GM23338 (cell line): ENCODE measurements at regions not wholly inside any gene's neighbourhood (a gene's known extent, or its start where the extent isn't known, plus 50 kb on each side); places are given as distances from the start of the nearest gene placed in this dataset.

Experiments
- ATAC-seq: fragments of 200-7000 bp; cut with Tn5 transposase; 3 replicates; pipeline ENCODE4 v1.9.1; 2020
- DNase-seq: peaks from one replicate; pipeline ENCODE4 v3.0.0-alpha.2; 2015; ENCODE audit warnings: low spot score
- H2AFZ ChIP-seq: fragments of 200-600 bp; sonication (generic); 2 replicates; pipeline ENCODE4 v1.8.0; 2016; ENCODE audit warnings: antibody characterized with exemption, mild to moderate bottlenecking, moderate library complexity
- H3F3A ChIP-seq: fragments of 200-600 bp; sonication (generic); replicated peaks from 2 replicates; pipeline ENCODE4 v1.8.0; 2017; ENCODE audit warnings: antibody characterized with exemption, mixed run types, low read depth
- H3K27ac ChIP-seq: fragments of 200-600 bp; sonication (generic); 2 replicates; pipeline ENCODE4 v1.6.1; 2016; ENCODE audit warnings: low read depth
- H3K27me3 ChIP-seq: fragments of 200-600 bp; sonication (generic); 2 replicates; pipeline ENCODE4 v1.8.0; 2016; ENCODE audit warnings: mild to moderate bottlenecking, mixed run types, moderate library complexity; ENCODE audit not compliant: insufficient read depth
- H3K36me3 ChIP-seq: fragments of 200-600 bp; sonication (generic); 2 replicates; pipeline ENCODE4 v1.8.0; 2016; ENCODE audit warnings: mild to moderate bottlenecking; ENCODE audit not compliant: insufficient read depth
- H3K4me1 ChIP-seq: fragments of 200-600 bp; sonication (generic); 2 replicates; pipeline ENCODE4 v1.8.0; 2016; ENCODE audit warnings: mild to moderate bottlenecking, moderate library complexity; ENCODE audit not compliant: insufficient read depth
- H3K4me2 ChIP-seq: fragments of 200-600 bp; sonication (generic); 2 replicates; pipeline ENCODE4 v1.7.1; 2017; ENCODE audit warnings: mixed run types
- H3K4me3 ChIP-seq: fragments of 200-600 bp; sonication (generic); 2 replicates; pipeline ENCODE4 v1.6.1; 2016; ENCODE audit warnings: mixed run types
- H3K79me2 ChIP-seq: fragments of 200-600 bp; sonication (generic); replicated peaks from 2 replicates; pipeline ENCODE4 v1.8.0; 2017; ENCODE audit warnings: mild to moderate bottlenecking; ENCODE audit not compliant: insufficient read depth
- H3K9me2 ChIP-seq: fragments of 200-600 bp; sonication (generic); 2 replicates; pipeline ENCODE4 v1.8.0; 2017; ENCODE audit not compliant: insufficient read depth
- H4K20me1 ChIP-seq: fragments of 200-600 bp; sonication (generic); replicated peaks from 2 replicates; pipeline ENCODE4 v1.8.0; 2017; ENCODE audit warnings: mild to moderate bottlenecking; ENCODE audit not compliant: insufficient read depth
- H3K27ac Mint-ChIP-seq: 2 replicates; pipeline ENCODE4 v1.8.0; 2020; ENCODE audit warnings: inconsistent platforms, mild to moderate bottlenecking, moderate library complexity, mixed read lengths
- H3K27me3 Mint-ChIP-seq: 3 replicates; pipeline ENCODE4 v1.8.0; 2022; ENCODE audit warnings: low read depth, mild to moderate bottlenecking, moderate library complexity, mixed read lengths, inconsistent platforms; ENCODE audit not compliant: insufficient read depth, poor library complexity
- H3K36me3 Mint-ChIP-seq: 3 replicates; pipeline ENCODE4 v1.8.0; 2021; ENCODE audit warnings: low read depth, mild to moderate bottlenecking, inconsistent platforms, moderate library complexity, mixed read lengths
- H3K4me1 Mint-ChIP-seq: 3 replicates; pipeline ENCODE4 v1.8.0; 2020; ENCODE audit warnings: mild to moderate bottlenecking, inconsistent platforms, mixed read lengths
- H3K4me3 Mint-ChIP-seq: 3 replicates; pipeline ENCODE4 v1.8.0; 2021; ENCODE audit warnings: moderate library complexity, mild to moderate bottlenecking, inconsistent platforms, mixed read lengths
- H3K9me3 Mint-ChIP-seq: 3 replicates; pipeline ENCODE4 v1.8.0; 2020; ENCODE audit warnings: moderate library complexity, mild to moderate bottlenecking, inconsistent platforms, mixed read lengths
- CREB1 ChIP-seq: fragments of 250-450 bp; sonication (Bioruptor Pico); IDR thresholded peaks from 2 replicates; pipeline ENCODE4 v1.5.0; 2020; ENCODE audit warnings: low read depth, mild to moderate bottlenecking, moderate library complexity
- CTCF ChIP-seq, 2 experiments: fragments of 200-600 bp in 1 of 2; sonication (generic) in 1 of 2; conservative IDR thresholded peaks; 2 replicates each; pipeline versions ENCODE4 v1.5.1 to v1.6.1; 2016 to 2017; ENCODE audit warnings: antibody characterized with exemption in 2 of 2, low read depth in 2 of 2, mild to moderate bottlenecking in 2 of 2, moderate library complexity in 1 of 2
- EZH2 ChIP-seq: fragments of 200-600 bp; sonication (generic); IDR thresholded peaks from one replicate; pipeline ENCODE4 v1.8.0; 2017; ENCODE audit warnings: antibody characterized with exemption, mild to moderate bottlenecking, low read depth; ENCODE audit not compliant: unreplicated experiment
- EZH2phosphoT487 ChIP-seq: fragments of 200-600 bp; sonication (generic); IDR thresholded peaks from one replicate; pipeline ENCODE4 v1.8.1; 2018; ENCODE audit warnings: antibody characterized with exemption; ENCODE audit not compliant: unreplicated experiment
- JUNB ChIP-seq: IDR thresholded peaks from one replicate; pipeline ENCODE4 v1.6.1; 2016; ENCODE audit warnings: antibody characterized with exemption; ENCODE audit not compliant: unreplicated experiment
- NANOG ChIP-seq: IDR thresholded peaks from 2 replicates; pipeline ENCODE4 v1.6.1; 2016; ENCODE audit warnings: antibody characterized with exemption, borderline replicate concordance
- POLR2AphosphoS5 ChIP-seq: IDR thresholded peaks from 2 replicates; pipeline ENCODE4 v1.6.1; 2016; ENCODE audit warnings: antibody characterized with exemption, low read depth
- STAT1 ChIP-seq: IDR thresholded peaks from one replicate; pipeline ENCODE4 v1.6.1; 2016; ENCODE audit warnings: antibody characterized with exemption; ENCODE audit not compliant: unreplicated experiment
- ZNF114 ChIP-seq: fragments of 250-450 bp; sonication (Bioruptor Pico); IDR thresholded peaks from 2 replicates; pipeline ENCODE4 v1.5.0; 2020; ENCODE audit warnings: mild to moderate bottlenecking, moderate library complexity
- ZNF331 ChIP-seq: fragments of 250-450 bp; sonication (Bioruptor Pico); IDR thresholded peaks from 2 replicates; pipeline ENCODE4 v1.5.0; 2020; ENCODE audit warnings: low read depth, mild to moderate bottlenecking, moderate library complexity
- ZNF462 ChIP-seq: fragments of 250-450 bp; sonication (Bioruptor Pico); IDR thresholded peaks from 2 replicates; pipeline ENCODE4 v1.5.0; 2020; ENCODE audit warnings: mild to moderate bottlenecking, moderate library complexity
- TF ChIP-seq, protein P1 (sequence below): IDR thresholded peaks from 2 replicates; pipeline ENCODE4 v1.6.1; 2016; ENCODE audit warnings: antibody characterized with exemption
- TF ChIP-seq, protein P2 (sequence below): IDR thresholded peaks from one replicate; pipeline ENCODE4 v1.6.1; 2018; ENCODE audit warnings: antibody characterized with exemption; ENCODE audit not compliant: unreplicated experiment

- H3K27ac ChIP-seq = no peak overlapping the region
- no peaks in the 10 kb centered on the region for H3K36me3 ChIP-seq
- Mint-ChIP-seq H3K4me1 (no peaks in the 10 kb centered on the region), H3K9me3 (peaks cover 6% of the 10 kb centered on the region; the same call in 2 of the 3 replicates), H3K27ac (no peak overlapping the region), H3K27me3 (no peaks in the 10 kb centered on the region), H3K36me3 (no peaks in the 10 kb centered on the region; the same call in 2 of the 3 replicates), H3K4me3 (no peak overlapping the region)
- H3K4me2 ChIP-seq = no peak overlapping the region
- ATAC-seq (no peak), DNase-seq (no peak)
- H3K79me2 ChIP-seq = no peaks in the 10 kb centered on the region
- H4K20me1 ChIP-seq = no peaks in the 10 kb centered on the region
- no peaks in the 10 kb centered on the region for H3F3A ChIP-seq
- TF ChIP-seq EZH2phosphoT487 = no peak
- TF ChIP-seq CTCF (conservative IDR thresholded peaks at IDR 0.05; ENCODE audit: low read depth in 2 of 2) = no peak
- no peak for TF ChIP-seq STAT1
- TF ChIP-seq ZNF114 (CRISPR knock-in tag) = no peak
- no peak for TF ChIP-seq CREB1 (CRISPR knock-in tag)
- no peak for TF ChIP-seq ZNF331 (CRISPR knock-in tag)
- TF ChIP-seq ZNF462 (CRISPR knock-in tag) = no peak
- no peak for TF ChIP-seq POLR2AphosphoS5
- TF ChIP-seq JUNB = no peak
- TF ChIP-seq, protein P1, sequence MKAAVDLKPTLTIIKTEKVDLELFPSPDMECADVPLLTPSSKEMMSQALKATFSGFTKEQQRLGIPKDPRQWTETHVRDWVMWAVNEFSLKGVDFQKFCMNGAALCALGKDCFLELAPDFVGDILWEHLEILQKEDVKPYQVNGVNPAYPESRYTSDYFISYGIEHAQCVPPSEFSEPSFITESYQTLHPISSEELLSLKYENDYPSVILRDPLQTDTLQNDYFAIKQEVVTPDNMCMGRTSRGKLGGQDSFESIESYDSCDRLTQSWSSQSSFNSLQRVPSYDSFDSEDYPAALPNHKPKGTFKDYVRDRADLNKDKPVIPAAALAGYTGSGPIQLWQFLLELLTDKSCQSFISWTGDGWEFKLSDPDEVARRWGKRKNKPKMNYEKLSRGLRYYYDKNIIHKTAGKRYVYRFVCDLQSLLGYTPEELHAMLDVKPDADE = no peak
- TF ChIP-seq NANOG = no peak
- TF ChIP-seq EZH2 = no peak
- TF ChIP-seq, protein P2, sequence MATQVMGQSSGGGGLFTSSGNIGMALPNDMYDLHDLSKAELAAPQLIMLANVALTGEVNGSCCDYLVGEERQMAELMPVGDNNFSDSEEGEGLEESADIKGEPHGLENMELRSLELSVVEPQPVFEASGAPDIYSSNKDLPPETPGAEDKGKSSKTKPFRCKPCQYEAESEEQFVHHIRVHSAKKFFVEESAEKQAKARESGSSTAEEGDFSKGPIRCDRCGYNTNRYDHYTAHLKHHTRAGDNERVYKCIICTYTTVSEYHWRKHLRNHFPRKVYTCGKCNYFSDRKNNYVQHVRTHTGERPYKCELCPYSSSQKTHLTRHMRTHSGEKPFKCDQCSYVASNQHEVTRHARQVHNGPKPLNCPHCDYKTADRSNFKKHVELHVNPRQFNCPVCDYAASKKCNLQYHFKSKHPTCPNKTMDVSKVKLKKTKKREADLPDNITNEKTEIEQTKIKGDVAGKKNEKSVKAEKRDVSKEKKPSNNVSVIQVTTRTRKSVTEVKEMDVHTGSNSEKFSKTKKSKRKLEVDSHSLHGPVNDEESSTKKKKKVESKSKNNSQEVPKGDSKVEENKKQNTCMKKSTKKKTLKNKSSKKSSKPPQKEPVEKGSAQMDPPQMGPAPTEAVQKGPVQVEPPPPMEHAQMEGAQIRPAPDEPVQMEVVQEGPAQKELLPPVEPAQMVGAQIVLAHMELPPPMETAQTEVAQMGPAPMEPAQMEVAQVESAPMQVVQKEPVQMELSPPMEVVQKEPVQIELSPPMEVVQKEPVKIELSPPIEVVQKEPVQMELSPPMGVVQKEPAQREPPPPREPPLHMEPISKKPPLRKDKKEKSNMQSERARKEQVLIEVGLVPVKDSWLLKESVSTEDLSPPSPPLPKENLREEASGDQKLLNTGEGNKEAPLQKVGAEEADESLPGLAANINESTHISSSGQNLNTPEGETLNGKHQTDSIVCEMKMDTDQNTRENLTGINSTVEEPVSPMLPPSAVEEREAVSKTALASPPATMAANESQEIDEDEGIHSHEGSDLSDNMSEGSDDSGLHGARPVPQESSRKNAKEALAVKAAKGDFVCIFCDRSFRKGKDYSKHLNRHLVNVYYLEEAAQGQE = no peak
- no peak overlapping the region for H3K4me3 ChIP-seq
- H2AFZ ChIP-seq = peak overlapping the region; percentile 30; the same call in 1 of the 2 replicates
- no peaks in the 10 kb centered on the region for H3K9me2 ChIP-seq
- no peaks in the 10 kb centered on the region for H3K27me3 ChIP-seq
- no peaks in the 10 kb centered on the region for H3K4me1 ChIP-seq
These were observed 1774.8 kb downstream of the ARAP2 start for GRCh38 chr4:34469516-34469915.
